HCT116 (cell line): ENCODE measurements at regions not wholly inside any gene's neighbourhood (a gene's known extent, or its start where the extent isn't known, plus 50 kb on each side); places are given as distances from the start of the nearest gene placed in this dataset.

Source experiments
- EGR1 ChIP-seq: IDR thresholded peaks from 2 replicates; pipeline ENCODE4 v1.6.1; 2012; ENCODE audit warnings: low read depth
- EZH2 ChIP-seq: fragments of 200-600 bp; sonication (generic); IDR thresholded peaks from 2 replicates; pipeline ENCODE4 v1.6.1; 2017; ENCODE audit warnings: antibody characterized with exemption, mixed run types
- EZH2phosphoT487 ChIP-seq: fragments of 200-600 bp; IDR thresholded peaks from 2 replicates; pipeline ENCODE4 v1.6.1; 2018; ENCODE audit warnings: antibody characterized with exemption, borderline replicate concordance
- POLR2A ChIP-seq: IDR thresholded peaks from 2 replicates; pipeline ENCODE4 v1.7.0; 2011; ENCODE audit warnings: borderline replicate concordance; ENCODE audit not compliant: insufficient read depth, insufficient read length; ENCODE audit errors: extremely low read depth
- POLR2AphosphoS5 ChIP-seq: IDR thresholded peaks from 2 replicates; pipeline ENCODE4 v1.6.1; 2011; ENCODE audit warnings: mild to moderate bottlenecking, low read depth, low read length, moderate library complexity
- SP1 ChIP-seq: IDR thresholded peaks from 2 replicates; pipeline ENCODE4 v1.6.1; 2012; ENCODE audit warnings: low read depth
- TF ChIP-seq, protein P1 (sequence below): IDR thresholded peaks from 2 replicates; pipeline ENCODE4 v1.6.1; 2012

GRCh38 chr2:41207578-41207977 is 755.7 kb upstream of the SLC8A1 start:
- TF ChIP-seq, protein P1, sequence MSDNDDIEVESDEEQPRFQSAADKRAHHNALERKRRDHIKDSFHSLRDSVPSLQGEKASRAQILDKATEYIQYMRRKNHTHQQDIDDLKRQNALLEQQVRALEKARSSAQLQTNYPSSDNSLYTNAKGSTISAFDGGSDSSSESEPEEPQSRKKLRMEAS, result no peak
- TF ChIP-seq POLR2A (no peak), EGR1 (no peak), EZH2phosphoT487 (no peak), EZH2 (no peak), POLR2AphosphoS5 (no peak), SP1 (no peak)
